Middle frontal gyrus (tissue), 1 donor: ENCODE measurements at regions not wholly inside any gene's neighbourhood (a gene's known extent, or its start where the extent isn't known, plus 50 kb on each side); places are given as distances from the start of the nearest gene placed in this dataset.

ENCODE experiments used
- DNase-seq: peaks from one replicate; pipeline ENCODE4 v3.0.0-alpha.2; 2015; ENCODE audit warnings: low spot score; ENCODE audit errors: extremely low spot score

GRCh38 chr4:160894809-160895208 lies 1269.0 kb downstream of the FSTL5 start:
- no peak for DNase-seq

GRCh38 chr4:160927311-160927710 lies 1236.5 kb downstream of the FSTL5 start:
- no peak for DNase-seq

GRCh38 chr4:160928482-160928881 lies 1235.3 kb downstream of the FSTL5 start:
- no peak for DNase-seq

- DNase-seq = no peak
These were observed 1216.1 kb downstream of the FSTL5 start for GRCh38 chr4:160947653-160948052.

- DNase-seq = no peak
These were observed 1206.9 kb downstream of the FSTL5 start for GRCh38 chr4:160956875-160957274.

- no peak for DNase-seq
These were observed 1193.9 kb downstream of the FSTL5 start for GRCh38 chr4:160969925-160970324.

- DNase-seq = no peak
These were observed 1183.7 kb downstream of the FSTL5 start for GRCh38 chr4:160980091-160980490.

- no peak for DNase-seq
These were observed 1182.7 kb downstream of the FSTL5 start for GRCh38 chr4:160981083-160981482.

- DNase-seq = no peak
These were observed 1180.8 kb downstream of the FSTL5 start for GRCh38 chr4:160983035-160983434.

- DNase-seq = no peak
These were observed 1161.4 kb downstream of the FSTL5 start for GRCh38 chr4:161002386-161002785.

- DNase-seq = no peak
These were observed 1160.3 kb downstream of the FSTL5 start for GRCh38 chr4:161003418-161004057.

- DNase-seq = no peak
These were observed 1158.1 kb downstream of the FSTL5 start for GRCh38 chr4:161005746-161006145.

GRCh38 chr4:161008527-161008926 lies 1155.3 kb downstream of the FSTL5 start:
- DNase-seq = no peak

GRCh38 chr4:161010227-161010626 lies 1153.6 kb downstream of the FSTL5 start:
- no peak for DNase-seq
